A673 (cell line): ENCODE measurements at regions not wholly inside any gene's neighbourhood (a gene's known extent, or its start where the extent isn't known, plus 50 kb on each side); places are given as distances from the start of the nearest gene placed in this dataset.
A peak's percentile ranks its signal among the peaks of the same experiment; 100 is the strongest.

Experiments
- BruUV-seq: library from RNA; stranded (reverse); fragments of 400-500 nt; replicated peaks from 2 replicates; lab custom pipeline; 2021; lab: Mats Ljungman, UMichigan
- CTCF ChIA-PET: fragments of 300-600 bp; sonication (Branson Sonifier 250); formaldehyde crosslinking; loops from one replicate; lab custom pipeline; 2022; ENCODE audit warnings: antibody characterized with exemption; lab: Charles Lee
- POLR2A ChIA-PET: fragments of 300-600 bp; sonication (Branson Sonifier 250); formaldehyde crosslinking; loops from one replicate; lab custom pipeline; 2022; ENCODE audit warnings: antibody characterized with exemption; ENCODE audit not compliant: low non-redundant PET; lab: Charles Lee
- DNase-seq: peaks from one replicate; pipeline ENCODE4 v3.0.0-alpha.2; 2015; ENCODE audit warnings: low spot score
- H3K27ac ChIP-seq: fragments of 200-600 bp; sonication (generic); 2 replicates; pipeline ENCODE4 v1.5.1; 2016; ENCODE audit warnings: mixed run types, low read depth, mild to moderate bottlenecking, mixed read lengths, antibody characterized with exemption, low read length; ENCODE audit not compliant: poor library complexity, severe bottlenecking
- H3K27me3 ChIP-seq: fragments of 200-600 bp; sonication (generic); replicated peaks from 2 replicates; pipeline ENCODE4 v1.6.1; 2017; ENCODE audit warnings: mixed run types, low read depth, mild to moderate bottlenecking, mixed read lengths, antibody characterized with exemption, low read length; ENCODE audit not compliant: insufficient read depth, poor library complexity
- H3K36me3 ChIP-seq: fragments of 200-600 bp; sonication (generic); 2 replicates; pipeline ENCODE4 v1.6.1; 2016; ENCODE audit warnings: mixed run types, mild to moderate bottlenecking, mixed read lengths, antibody characterized with exemption, low read length; ENCODE audit not compliant: insufficient read depth, poor library complexity, severe bottlenecking
- H3K4me1 ChIP-seq: fragments of 200-600 bp; sonication (generic); 2 replicates; pipeline ENCODE4 v1.6.1; 2017; ENCODE audit warnings: mixed run types, mild to moderate bottlenecking, mixed read lengths, antibody characterized with exemption, low read length; ENCODE audit not compliant: insufficient read depth, poor library complexity, severe bottlenecking
- H3K4me3 ChIP-seq: fragments of 200-600 bp; sonication (generic); 2 replicates; pipeline ENCODE4 v1.5.1; 2016; ENCODE audit warnings: low read depth, mixed run types, mild to moderate bottlenecking, mixed read lengths, low read length; ENCODE audit not compliant: poor library complexity, severe bottlenecking
- H3K9me3 ChIP-seq: fragments of 200-600 bp; sonication (generic); 2 replicates; pipeline ENCODE4 v1.6.1; 2016; ENCODE audit warnings: mixed run types, low read depth, mild to moderate bottlenecking, mixed read lengths, antibody characterized with exemption, low read length; ENCODE audit not compliant: poor library complexity, severe bottlenecking
- EZH2 ChIP-seq: fragments of 200-600 bp; sonication (generic); IDR thresholded peaks from 2 replicates; pipeline ENCODE4 v1.6.1; 2017; ENCODE audit warnings: borderline replicate concordance, low read depth, mild to moderate bottlenecking, mixed read lengths, antibody characterized with exemption, low read length; ENCODE audit not compliant: poor library complexity, severe bottlenecking
- intact Hi-C: fragments of 100-400 bp; cut with micrococcal nuclease; formaldehyde crosslinking; loops from one replicate; pipeline ENCODE4 v1.10.0; 2022; ENCODE audit not compliant: unreplicated experiment
- TF ChIP-seq, protein P1 (sequence below): fragments of 300-800, 200-600 bp; sonication (generic); conservative IDR thresholded peaks from 2 replicates; pipeline ENCODE4 v1.5.1; 2017; ENCODE audit warnings: low read depth, mild to moderate bottlenecking, antibody characterized with exemption, low read length, moderate library complexity, mixed read lengths

- Histone ChIP-seq H3K4me3 (no peak overlapping the region), H3K4me1 (peaks cover 8% of the 10 kb centered on the region), H3K27me3 (peaks cover 44% of the 10 kb centered on the region), H3K27ac (no peak overlapping the region), H3K36me3 (no peaks in the 10 kb centered on the region), H3K9me3 (no peaks in the 10 kb centered on the region)
- BruUV-seq = no TSS peak
- intact Hi-C loops = no loop called here
- CTCF ChIA-PET = no interaction called here
- TF ChIP-seq, protein P1, sequence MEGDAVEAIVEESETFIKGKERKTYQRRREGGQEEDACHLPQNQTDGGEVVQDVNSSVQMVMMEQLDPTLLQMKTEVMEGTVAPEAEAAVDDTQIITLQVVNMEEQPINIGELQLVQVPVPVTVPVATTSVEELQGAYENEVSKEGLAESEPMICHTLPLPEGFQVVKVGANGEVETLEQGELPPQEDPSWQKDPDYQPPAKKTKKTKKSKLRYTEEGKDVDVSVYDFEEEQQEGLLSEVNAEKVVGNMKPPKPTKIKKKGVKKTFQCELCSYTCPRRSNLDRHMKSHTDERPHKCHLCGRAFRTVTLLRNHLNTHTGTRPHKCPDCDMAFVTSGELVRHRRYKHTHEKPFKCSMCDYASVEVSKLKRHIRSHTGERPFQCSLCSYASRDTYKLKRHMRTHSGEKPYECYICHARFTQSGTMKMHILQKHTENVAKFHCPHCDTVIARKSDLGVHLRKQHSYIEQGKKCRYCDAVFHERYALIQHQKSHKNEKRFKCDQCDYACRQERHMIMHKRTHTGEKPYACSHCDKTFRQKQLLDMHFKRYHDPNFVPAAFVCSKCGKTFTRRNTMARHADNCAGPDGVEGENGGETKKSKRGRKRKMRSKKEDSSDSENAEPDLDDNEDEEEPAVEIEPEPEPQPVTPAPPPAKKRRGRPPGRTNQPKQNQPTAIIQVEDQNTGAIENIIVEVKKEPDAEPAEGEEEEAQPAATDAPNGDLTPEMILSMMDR = no peak
- TF ChIP-seq EZH2 = no peak
- no peak for DNase-seq
- POLR2A ChIA-PET = interaction anchor here (0.7 kb wide), 1 partner anchor 167 kb away, joined by 7 read pairs; no protein-coding TSS in a partner anchor
Measured at GRCh38 chr13:78997902-78998629, 339.1 kb upstream of the OBI1 start.

DNA sequence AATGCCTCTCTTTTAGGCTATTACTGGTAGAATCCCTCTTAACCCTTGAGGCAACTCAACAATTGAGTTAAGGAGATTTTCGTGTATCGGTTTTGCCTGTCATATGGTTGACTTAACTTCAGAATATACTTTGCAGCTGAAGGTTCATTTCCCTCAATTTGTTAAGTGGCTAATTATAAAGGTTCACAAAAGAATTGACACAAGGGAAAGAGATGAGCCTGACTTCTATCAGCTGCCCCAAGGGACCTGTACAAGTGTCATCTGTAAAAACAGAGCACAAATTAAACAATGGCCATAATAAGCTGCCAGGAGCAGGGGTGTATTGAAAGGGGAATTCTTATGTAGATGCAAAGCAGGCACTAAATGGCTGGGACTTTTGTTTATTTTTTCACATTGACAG lies 334.8 kb upstream of the OBI1 start:
- ChIA-PET POLR2A (no interaction called here), CTCF (no interaction called here)
- Histone ChIP-seq H3K9me3 (no peaks in the 10 kb centered on the region), H3K27me3 (peaks cover 30% of the 10 kb centered on the region), H3K27ac (no peak overlapping the region), H3K4me3 (no peak overlapping the region), H3K36me3 (no peaks in the 10 kb centered on the region), H3K4me1 (peaks cover 8% of the 10 kb centered on the region)
- peak; percentile 14 for DNase-seq
- intact Hi-C loops = no loop called here
- no TSS peak for BruUV-seq
- TF ChIP-seq, protein P1 = no peak
- TF ChIP-seq EZH2 = no peak

- Histone ChIP-seq H3K36me3 (no peaks in the 10 kb centered on the region), H3K27ac (no peak overlapping the region), H3K9me3 (no peaks in the 10 kb centered on the region), H3K27me3 (peaks cover 9% of the 10 kb centered on the region), H3K4me3 (no peak overlapping the region), H3K4me1 (no peaks in the 10 kb centered on the region)
- no TSS peak for BruUV-seq
- no peak for TF ChIP-seq EZH2
- TF ChIP-seq, protein P1 = no peak
- intact Hi-C loops = no loop called here
- ChIA-PET CTCF (no interaction called here), POLR2A (no interaction called here)
- no peak for DNase-seq
Measured at GRCh38 chr13:78981913-78982312, 323.0 kb upstream of the OBI1 start.
